IPS DF 6.9 (cell line): ENCODE measurements at regions not wholly inside any gene's neighbourhood (a gene's known extent, or its start where the extent isn't known, plus 50 kb on each side); places are given as distances from the start of the nearest gene placed in this dataset.

ENCODE experiments used
- DNase-seq: peaks from one replicate; pipeline ENCODE4 v3.0.0-alpha.2; 2013; ENCODE audit warnings: low read depth, low spot score
- H3K27ac ChIP-seq: one replicate; pipeline ENCODE4 v1.5.1; 2013; ENCODE audit warnings: low read length, control low read depth
- H3K27me3 ChIP-seq: 2 replicates; pipeline ENCODE4 v1.6.1; 2013; ENCODE audit warnings: mild to moderate bottlenecking, low read length; ENCODE audit not compliant: control insufficient read depth, insufficient read depth
- H3K36me3 ChIP-seq: 2 replicates; pipeline ENCODE4 v1.6.1; 2013; ENCODE audit warnings: low read length; ENCODE audit not compliant: control insufficient read depth, insufficient read depth
- H3K4me1 ChIP-seq: 2 replicates; pipeline ENCODE4 v1.6.1; 2013; ENCODE audit warnings: low read length; ENCODE audit not compliant: control insufficient read depth, insufficient read depth
- H3K4me3 ChIP-seq: 2 replicates; pipeline ENCODE4 v1.5.1; 2013; ENCODE audit warnings: mild to moderate bottlenecking, low read length
- H3K9me3 ChIP-seq: 2 replicates; pipeline ENCODE4 v1.6.1; 2013; ENCODE audit warnings: low read length, inconsistent platforms; ENCODE audit not compliant: control insufficient read depth, insufficient read depth
- WGBS: extraction: QIAGEN DNeasy Blood & Tissue Kit; methylation state at CpG from one replicate; pipeline ENCODE4 v1.1.7; 2013; ENCODE audit warnings: mixed read lengths, missing lambda C conversion rate; ENCODE audit not compliant: insufficient read length, insufficient coverage; 5-methylcytosine and 5-hydroxymethylcytosine counted together

DNA sequence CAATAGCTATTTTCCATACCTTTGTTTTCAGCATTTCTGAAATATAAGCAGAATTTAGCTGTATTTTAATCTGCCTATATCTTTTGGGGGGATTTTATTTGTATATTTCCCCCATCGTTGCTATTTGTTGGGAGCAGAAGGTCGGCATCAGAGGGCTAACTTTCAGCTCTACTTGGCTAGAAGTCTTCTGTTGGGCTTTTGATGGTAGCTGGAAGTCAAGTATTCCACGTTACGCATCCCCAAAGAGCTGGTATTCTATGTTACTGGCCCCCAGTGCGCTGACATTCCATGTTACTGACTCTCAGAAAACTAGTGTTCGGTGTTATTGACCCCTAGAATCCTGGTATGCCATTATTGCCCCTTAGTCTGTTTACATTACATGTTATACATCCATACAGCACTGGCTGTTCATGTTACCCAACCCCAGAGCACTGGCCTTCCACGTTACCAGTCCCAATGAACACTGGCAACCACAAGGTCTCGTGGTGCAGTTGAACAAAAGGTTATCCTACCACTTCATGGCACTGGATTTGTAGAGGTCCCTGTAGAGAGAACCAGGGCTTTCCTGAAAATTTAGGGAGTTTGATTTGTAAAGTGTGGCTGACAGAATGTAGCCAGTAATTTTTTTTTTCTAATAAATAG is 278.1 kb upstream of the CD180 start:
- no peak overlapping the region for H3K4me3 ChIP-seq
- WGBS, result no CpG with 5 or more reads among the region's 8 CpGs
- H3K27ac ChIP-seq, result no peak overlapping the region
- DNase-seq, result no peak
- no peaks in the 10 kb centered on the region for H3K9me3 ChIP-seq
- H3K36me3 ChIP-seq, result no peaks in the 10 kb centered on the region
- H3K4me1 ChIP-seq, result no peaks in the 10 kb centered on the region
- no peaks in the 10 kb centered on the region for H3K27me3 ChIP-seq

DNA sequence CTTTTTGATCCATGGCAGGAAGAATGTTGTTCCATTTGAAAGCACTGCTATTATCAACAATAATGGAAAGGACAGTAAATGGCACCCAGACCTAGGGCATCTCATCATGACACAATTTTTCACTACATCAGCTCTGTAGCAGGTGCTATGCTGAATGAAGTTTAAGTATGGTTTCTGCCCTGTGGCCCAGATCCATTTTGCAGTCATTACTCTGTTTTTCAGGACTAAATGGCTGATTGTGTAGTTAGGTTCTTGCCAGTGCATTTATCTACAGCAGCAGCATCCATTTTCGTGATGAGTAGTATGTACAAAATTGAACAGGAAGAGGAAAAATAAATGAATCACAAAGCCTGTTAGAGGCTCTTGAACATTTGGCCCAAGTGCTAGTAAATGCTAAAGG is 270.5 kb upstream of the CD180 start:
- Histone ChIP-seq H3K4me3 (no peak overlapping the region), H3K27ac (no peak overlapping the region), H3K36me3 (no peaks in the 10 kb centered on the region), H3K27me3 (no peaks in the 10 kb centered on the region), H3K4me1 (no peaks in the 10 kb centered on the region), H3K9me3 (no peaks in the 10 kb centered on the region)
- no CpG with 5 or more reads among the region's 1 CpG for WGBS
- DNase-seq, result no peak

DNA sequence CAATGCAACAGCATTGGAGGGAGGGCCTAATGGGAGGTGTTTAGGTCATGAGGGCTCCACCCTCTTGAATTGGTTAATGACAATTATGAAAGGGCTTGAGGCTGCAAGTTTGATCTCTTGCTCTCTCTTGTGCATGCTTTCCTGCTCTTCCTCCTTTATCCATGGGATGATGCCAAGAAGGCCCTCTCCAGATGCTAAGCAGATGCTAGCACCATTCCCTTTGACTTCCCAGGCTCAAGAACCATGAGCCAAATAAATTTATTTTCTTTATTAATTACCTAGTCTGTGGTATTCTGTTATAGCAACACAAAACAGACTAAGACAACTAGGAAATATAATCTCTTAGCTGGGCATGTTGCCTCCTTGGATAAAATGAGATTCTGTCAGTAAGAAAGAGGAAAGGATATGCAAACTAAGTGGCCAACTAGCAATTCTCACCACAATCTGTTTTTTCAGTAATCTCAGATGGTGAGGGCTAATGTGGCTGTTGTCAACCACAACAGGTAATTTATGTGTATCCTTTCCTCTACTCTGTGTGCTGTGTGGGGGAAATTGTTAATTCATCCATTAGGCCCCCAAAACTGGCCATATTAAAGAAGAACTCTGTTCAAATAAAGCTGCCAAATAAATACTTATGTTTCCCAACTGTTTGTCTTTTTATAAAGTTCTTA is 269.1 kb upstream of the CD180 start:
- no peaks in the 10 kb centered on the region for H3K4me1 ChIP-seq
- H3K36me3 ChIP-seq, result no peaks in the 10 kb centered on the region
- DNase-seq, result no peak
- no peak overlapping the region for H3K27ac ChIP-seq
- no peaks in the 10 kb centered on the region for H3K27me3 ChIP-seq
- H3K9me3 ChIP-seq, result no peaks in the 10 kb centered on the region
- H3K4me3 ChIP-seq, result no peak overlapping the region

DNA sequence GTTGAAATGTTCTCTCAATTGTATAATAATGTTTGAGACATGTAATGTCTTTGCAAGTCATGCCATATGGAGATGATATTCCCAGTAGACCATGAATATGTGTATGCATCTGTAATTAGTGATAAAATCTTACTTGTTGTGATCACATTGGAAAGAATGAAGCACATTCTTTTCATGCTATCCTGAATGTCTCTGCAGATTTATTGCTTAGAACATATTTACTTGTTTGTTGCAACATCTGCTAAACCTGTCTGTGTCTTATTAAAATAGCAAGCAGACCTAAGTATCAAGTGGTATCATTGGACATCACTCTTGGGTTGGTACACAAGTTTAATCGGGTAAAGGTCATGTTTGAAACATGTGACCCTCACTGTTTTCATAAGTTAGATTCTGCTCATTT is 265.5 kb upstream of the CD180 start:
- H3K36me3 ChIP-seq, result no peaks in the 10 kb centered on the region
- no peak overlapping the region for H3K4me3 ChIP-seq
- no peak for DNase-seq
- no peaks in the 10 kb centered on the region for H3K27me3 ChIP-seq
- no peaks in the 10 kb centered on the region for H3K4me1 ChIP-seq
- no CpG with 5 or more reads among the region's 1 CpG for WGBS
- no peak overlapping the region for H3K27ac ChIP-seq
- H3K9me3 ChIP-seq, result no peaks in the 10 kb centered on the region

DNA sequence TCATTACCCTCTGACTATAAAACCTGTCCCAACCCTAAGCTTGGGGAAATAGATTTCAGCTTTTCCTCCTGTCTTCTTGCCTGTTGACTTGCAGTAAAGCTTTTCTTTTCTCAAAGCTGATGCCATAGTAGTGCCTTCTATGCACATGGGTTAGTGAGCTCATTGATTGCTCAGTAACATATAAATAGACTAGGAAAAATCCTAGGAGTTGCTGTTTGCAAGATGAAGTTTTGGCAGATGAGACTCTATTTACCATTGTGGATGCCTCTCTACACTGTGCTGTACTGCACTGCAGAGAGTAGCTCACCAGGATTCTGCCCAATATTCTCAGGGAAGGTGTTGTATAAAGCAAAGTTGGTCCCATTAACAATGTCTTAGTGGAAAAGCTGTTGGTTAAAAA is 262.7 kb upstream of the CD180 start:
- no peak overlapping the region for H3K27ac ChIP-seq
- no peak for DNase-seq
- H3K4me1 ChIP-seq, result no peaks in the 10 kb centered on the region
- no peaks in the 10 kb centered on the region for H3K36me3 ChIP-seq
- no peaks in the 10 kb centered on the region for H3K9me3 ChIP-seq
- no peaks in the 10 kb centered on the region for H3K27me3 ChIP-seq
- no peak overlapping the region for H3K4me3 ChIP-seq

DNA sequence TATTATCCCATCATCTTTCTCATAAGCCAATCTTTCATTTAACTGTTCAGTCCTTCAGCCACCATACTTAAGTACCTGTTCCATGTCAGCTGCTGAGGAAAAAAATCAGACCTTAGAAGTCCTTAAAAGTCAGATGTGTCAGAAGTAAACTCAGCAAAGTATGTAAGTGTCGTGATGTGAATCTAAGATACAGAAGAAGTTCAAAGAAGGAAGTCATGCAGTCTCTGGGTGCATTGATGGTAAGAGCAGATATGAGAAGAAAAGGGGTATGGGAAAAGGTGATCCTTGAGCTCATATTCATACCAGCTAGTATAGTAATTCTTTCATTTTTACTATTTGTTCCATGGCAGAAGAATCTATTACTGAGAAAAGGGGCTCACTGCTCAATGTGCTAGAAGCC is 259.4 kb upstream of the CD180 start:
- H3K4me1 ChIP-seq, result no peaks in the 10 kb centered on the region
- no peaks in the 10 kb centered on the region for H3K9me3 ChIP-seq
- WGBS, result no CpG with 5 or more reads among the region's 1 CpG
- H3K4me3 ChIP-seq, result no peak overlapping the region
- H3K27ac ChIP-seq, result no peak overlapping the region
- DNase-seq, result no peak
- H3K27me3 ChIP-seq, result no peaks in the 10 kb centered on the region
- no peaks in the 10 kb centered on the region for H3K36me3 ChIP-seq

DNA sequence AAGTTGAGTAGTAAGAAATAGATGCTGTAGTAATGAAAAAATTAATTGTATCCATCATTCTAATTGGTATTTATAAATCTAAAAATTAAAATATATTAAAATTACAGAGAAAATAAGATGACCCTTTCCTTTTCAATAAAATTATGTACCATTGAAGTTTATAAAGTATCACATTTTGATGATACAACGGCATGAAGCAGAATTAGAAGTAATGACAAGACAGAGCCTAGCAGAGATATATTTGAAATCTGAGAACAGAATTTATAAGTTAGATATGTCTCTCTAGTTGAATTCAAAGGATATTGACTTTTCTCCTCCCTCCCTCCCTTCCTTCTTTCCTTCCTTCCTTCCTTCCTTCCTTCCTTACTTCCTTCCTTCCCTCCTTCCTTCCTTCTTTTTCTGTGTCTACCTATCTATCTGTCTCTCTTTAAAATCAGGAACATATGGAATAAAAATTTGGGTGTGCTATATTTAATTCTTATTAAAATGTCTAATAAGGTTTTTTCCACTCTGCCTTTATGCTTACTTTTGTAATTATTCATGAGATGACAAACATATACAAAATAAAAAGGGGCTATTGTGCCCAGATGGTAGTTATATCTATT is 258.5 kb upstream of the CD180 start:
- Histone ChIP-seq H3K27ac (no peak overlapping the region), H3K36me3 (no peaks in the 10 kb centered on the region)
- WGBS, result no CpG with 5 or more reads among the region's 1 CpG

DNA sequence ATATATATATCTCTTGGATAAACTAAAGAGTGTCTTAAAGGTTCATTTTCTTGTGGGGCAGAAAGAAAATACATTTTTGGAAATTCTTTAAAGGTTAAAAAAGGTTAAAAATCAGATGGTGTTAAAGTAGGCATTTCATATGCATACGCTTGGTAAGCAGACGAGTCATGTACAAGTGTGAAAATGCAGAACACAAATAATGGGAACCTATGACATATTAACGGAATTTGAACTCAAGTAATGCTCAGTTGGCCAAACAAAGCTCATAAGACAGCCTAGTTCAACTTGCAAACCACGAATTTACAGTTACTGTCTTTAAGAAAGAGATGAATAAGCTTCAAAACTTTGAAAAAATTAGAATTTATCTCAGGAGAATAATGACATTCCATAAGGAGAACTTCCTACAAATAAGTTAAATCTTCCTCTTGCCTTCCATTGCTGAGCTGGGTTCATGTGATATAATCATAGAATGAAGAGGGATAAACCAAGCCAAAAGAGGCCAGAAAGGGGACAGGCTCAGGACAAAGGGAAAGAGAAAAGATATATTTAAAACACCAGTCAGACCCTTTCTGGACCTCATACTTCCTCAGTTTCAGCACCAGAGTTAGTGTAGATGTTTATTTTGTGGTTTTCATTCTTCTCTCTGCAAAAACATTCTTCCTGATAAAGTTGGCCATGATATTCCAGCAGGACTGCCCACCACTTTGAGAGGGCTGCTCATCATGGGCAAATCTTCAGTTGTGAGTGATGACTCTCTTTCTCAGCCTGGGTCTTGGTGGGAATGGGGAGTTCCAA is 256.7 kb upstream of the CD180 start:
- no peaks in the 10 kb centered on the region for H3K9me3 ChIP-seq
- WGBS, result no CpG with 5 or more reads among the region's 4 CpGs

More for the DNA sequence above, 258.5 kb upstream of the CD180 start:
- Histone ChIP-seq H3K27me3 (no peaks in the 10 kb centered on the region), H3K4me3 (no peak overlapping the region), H3K4me1 (no peaks in the 10 kb centered on the region), H3K9me3 (no peaks in the 10 kb centered on the region)
- no peak for DNase-seq

DNA sequence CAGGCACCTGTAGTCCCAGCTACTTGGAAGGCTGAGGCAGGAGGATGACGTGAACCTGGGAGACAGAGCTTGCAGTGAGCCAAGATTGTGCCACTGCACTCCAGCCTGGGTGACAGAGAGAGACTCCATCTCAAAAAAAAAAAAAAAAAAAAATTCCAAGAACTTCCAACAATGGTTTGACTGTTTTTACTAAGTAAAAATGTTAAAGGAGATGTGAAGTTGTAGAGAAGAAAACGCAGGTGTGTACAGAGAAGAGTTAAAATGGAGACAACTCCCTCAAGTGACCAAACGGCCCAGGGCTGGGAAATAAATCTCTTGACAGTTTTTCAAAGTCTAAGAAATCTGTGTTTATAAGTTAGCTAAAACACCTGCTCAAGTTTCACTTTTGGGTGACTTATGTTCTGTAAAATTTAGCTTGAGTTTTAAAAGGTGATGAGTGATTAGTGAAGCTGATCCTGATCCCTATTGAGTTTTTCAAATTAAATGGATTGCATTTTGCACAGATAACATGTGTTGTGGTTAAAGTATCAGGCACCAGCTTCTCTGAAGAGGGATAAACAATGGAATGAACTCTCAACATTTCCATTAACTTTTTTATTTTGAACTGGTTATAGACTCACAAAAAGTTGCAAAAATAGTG is 255.2 kb upstream of the CD180 start:
- DNase-seq, result no peak
- Histone ChIP-seq H3K36me3 (no peaks in the 10 kb centered on the region), H3K4me3 (no peak overlapping the region), H3K4me1 (no peaks in the 10 kb centered on the region), H3K27ac (no peak overlapping the region), H3K9me3 (no peaks in the 10 kb centered on the region), H3K27me3 (no peaks in the 10 kb centered on the region)
- WGBS, result 100% methylated on average over 1 of the region's 3 CpGs

More for the DNA sequence above, 256.7 kb upstream of the CD180 start:
- Histone ChIP-seq H3K27ac (no peak overlapping the region), H3K4me3 (no peak overlapping the region), H3K4me1 (no peaks in the 10 kb centered on the region), H3K27me3 (no peaks in the 10 kb centered on the region), H3K36me3 (no peaks in the 10 kb centered on the region)
- no peak for DNase-seq

DNA sequence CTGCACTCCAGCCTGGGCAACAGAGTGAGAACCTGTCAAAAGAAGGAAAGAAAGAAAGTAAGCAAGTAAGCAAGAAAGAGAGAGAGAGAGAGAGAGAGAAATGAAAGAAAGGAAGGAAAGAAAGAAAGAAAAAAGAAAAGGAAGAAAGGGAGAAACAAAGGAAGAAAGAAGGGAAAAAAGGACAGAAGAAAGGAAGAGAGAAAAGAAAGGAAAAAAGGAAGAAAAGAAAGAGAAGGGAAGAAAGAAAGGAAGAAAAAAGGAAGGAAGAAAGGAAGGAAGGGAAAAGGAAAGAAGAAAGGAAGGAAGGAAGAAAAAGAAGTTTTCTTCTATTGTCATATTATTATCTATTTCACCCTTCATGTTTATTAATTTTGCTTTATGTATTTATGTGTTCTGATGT is 251.1 kb upstream of the CD180 start:
- H3K27me3 ChIP-seq, result no peaks in the 10 kb centered on the region

More for the DNA sequence above, 251.1 kb upstream of the CD180 start:
- no peaks in the 10 kb centered on the region for H3K36me3 ChIP-seq
- no peak overlapping the region for H3K27ac ChIP-seq
- H3K4me3 ChIP-seq, result no peak overlapping the region
- no peaks in the 10 kb centered on the region for H3K9me3 ChIP-seq
- DNase-seq, result no peak
- H3K4me1 ChIP-seq, result no peaks in the 10 kb centered on the region
